Adrenal gland (tissue), 9 donors: ENCODE measurements at regions not wholly inside any gene's neighbourhood (a gene's known extent, or its start where the extent isn't known, plus 50 kb on each side); places are given as distances from the start of the nearest gene placed in this dataset.

Experiments
- DNase-seq, 7 donors: peaks; one replicate each; pipeline ENCODE4 v3.0.0-alpha.2; 2019 to 2020
- H3K27ac ChIP-seq, 5 donors: fragments of 200-600 bp; sonication (generic) in 4 of 5; 1 replicate in 3 of 5; 2 replicates in 2 of 5; pipeline versions ENCODE4 v1.5.1 to v1.8.0; 2016 to 2020; ENCODE audit warnings: mild to moderate bottlenecking in 1 of 5
- H3K27me3 ChIP-seq: fragments of 200-600 bp; 2 replicates; pipeline ENCODE4 v1.8.0; 2021
- H3K36me3 ChIP-seq, 2 donors: fragments of 200-600 bp; replicated peaks in 1 of 2; 1 replicate in 1 of 2; 2 replicates in 1 of 2; pipeline versions ENCODE4 v1.5.1 to v1.8.0; 2018 to 2022
- H3K4me1 ChIP-seq, 2 donors: fragments of 200-600 bp; replicated peaks in 1 of 2; 1 replicate in 1 of 2; 2 replicates in 1 of 2; pipeline versions ENCODE4 v1.5.1 to v1.8.0; 2018 to 2021
- H3K4me3 ChIP-seq, 4 donors: fragments of 200-600 bp; sonication (generic) in 3 of 4; one replicate each; pipeline ENCODE4 v1.5.1; 2016 to 2018
- H3K9me3 ChIP-seq, 3 donors: fragments of 200-600 bp; sonication (generic) in 1 of 3; replicated peaks in 1 of 3; 1 replicate in 2 of 3; 2 replicates in 1 of 3; pipeline versions ENCODE4 v1.5.1 to v1.8.0; 2016 to 2021
- CTCF ChIP-seq, 6 experiments: fragments of 450-650 bp in 4 of 6; fragments of 200-600 bp in 2 of 6; sonication (generic) in 1 of 6; IDR thresholded peaks; 1 replicate in 5 of 6; 2 replicates in 1 of 6; pipeline versions ENCODE4 v1.5.1 to v1.8.0; 2016 to 2021; ENCODE audit warnings: antibody characterized with exemption in 6 of 6, mild to moderate bottlenecking in 2 of 6, moderate library complexity in 1 of 6
- POLR2A ChIP-seq, 2 donors: fragments of 450-650 bp; IDR thresholded peaks; one replicate each; pipeline ENCODE4 v1.6.1; 2017; ENCODE audit warnings: antibody characterized with exemption in 2 of 2, mild to moderate bottlenecking in 2 of 2, moderate library complexity in 1 of 2
- WGBS, 4 donors: extraction: QIAGEN DNeasy Blood & Tissue Kit in 2 of 4; methylation state at CpG; one replicate each; pipeline versions ENCODE4 v1.1.5 to v1.1.7; 2013 to 2017; 5-methylcytosine and 5-hydroxymethylcytosine counted together
- intact Hi-C, 2 donors: fragments of 100-400 bp; cut with DNase I; formaldehyde crosslinking; loops; one replicate each; pipeline versions ENCODE4 v1.14.1 to v1.15.0; 2022 to 2023
- donor health status: healthy with polysubstance abuse.
- donor health status: Bipolar disorder and iron deficiency.
- donor health status: DM: yes; HTN: yes; CAD: no.
- donor health status: DM: no; HTN: no; CAD: no.
- donor health status: DM: no; HTN: no; CAD: no.

- 45 to 59% (median 53%) methylated on average over 2 of the region's 2 CpGs for WGBS, 4 donors
- no peaks in the 10 kb centered on the region for H3K27me3 ChIP-seq
- no peak for TF ChIP-seq CTCF (IDR thresholded peaks at IDR 0.05)
- no peak for TF ChIP-seq POLR2A (IDR thresholded peaks at IDR 0.05)
- no peak overlapping the region for H3K27ac ChIP-seq
- no peaks in the 10 kb centered on the region for H3K36me3 ChIP-seq
- no peak for DNase-seq
- no peak overlapping the region for H3K4me3 ChIP-seq
- intact Hi-C loops, result no loop called here
- no peaks in the 10 kb centered on the region for H3K9me3 ChIP-seq
- H3K4me1 ChIP-seq, result no peaks in the 10 kb centered on the region
Observed at GRCh38 chr18:72329533-72329932, 214.6 kb downstream of the CBLN2 start.

- Histone ChIP-seq H3K36me3 (no peaks in the 10 kb centered on the region), H3K27ac (no peak overlapping the region), H3K4me1 (no peaks in the 10 kb centered on the region), H3K27me3 (no peaks in the 10 kb centered on the region), H3K9me3 (no peaks in the 10 kb centered on the region), H3K4me3 (no peak overlapping the region)
- intact Hi-C loops, result no loop called here
- TF ChIP-seq POLR2A (IDR thresholded peaks at IDR 0.05), result no peak
- no peak for TF ChIP-seq CTCF (IDR thresholded peaks at IDR 0.05)
- WGBS, 4 donors, result 57 to 69% (median 63%) methylated on average over 5 of the region's 5 CpGs
- DNase-seq, result no peak
Observed at GRCh38 chr18:72325307-72325706, 218.8 kb downstream of the CBLN2 start.

GRCh38 chr18:72324677-72325076 lies 219.5 kb downstream of the CBLN2 start:
- DNase-seq, result no peak
- Histone ChIP-seq H3K4me1 (no peaks in the 10 kb centered on the region), H3K27me3 (no peaks in the 10 kb centered on the region), H3K4me3 (no peak overlapping the region), H3K36me3 (no peaks in the 10 kb centered on the region), H3K27ac (no peak overlapping the region), H3K9me3 (no peaks in the 10 kb centered on the region)
- 57 to 73% (median 62%) methylated on average over 4 of the region's 4 CpGs for WGBS, 4 donors
- intact Hi-C loops, result no loop called here
- TF ChIP-seq POLR2A (IDR thresholded peaks at IDR 0.05) (no peak), CTCF (IDR thresholded peaks at IDR 0.05) (no peak)

- Histone ChIP-seq H3K36me3 (no peaks in the 10 kb centered on the region), H3K4me1 (no peaks in the 10 kb centered on the region), H3K27ac (no peak overlapping the region), H3K27me3 (no peaks in the 10 kb centered on the region), H3K9me3 (no peaks in the 10 kb centered on the region), H3K4me3 (no peak overlapping the region)
- no peak for DNase-seq
- no peak for TF ChIP-seq CTCF (IDR thresholded peaks at IDR 0.05)
- intact Hi-C loops, result no loop called here
- WGBS, 4 donors, result 61 to 78% (median 73%) methylated on average over 3 of the region's 3 CpGs
Observed at GRCh38 chr18:72316497-72316896, 227.6 kb downstream of the CBLN2 start.
